ENCODE measurements at regions not wholly inside any gene's neighbourhood (a gene's known extent, or its start where the extent isn't known, plus 50 kb on each side); places are given as distances from the start of the nearest gene placed in this dataset.

GRCh38 chr4:108272046-108272445 lies 103.3 kb upstream of the LEF1 start:
- no peak for TF ChIP-seq POLR2A (IDR thresholded peaks at IDR 0.05; ENCODE audit: low read length)
- TF ChIP-seq GATA1 (IDR thresholded peaks at IDR 0.05; ENCODE audit: low read depth, low read length) = no peak
